SU-DHL-6 (cell line): ENCODE measurements at regions not wholly inside any gene's neighbourhood (a gene's known extent, or its start where the extent isn't known, plus 50 kb on each side); places are given as distances from the start of the nearest gene placed in this dataset.

ENCODE experiments used
- H2AFZ ChIP-seq: fragments of 200-600 bp; sonication (generic); 2 replicates; pipeline ENCODE4 v1.6.1; 2014; ENCODE audit warnings: low read depth, mild to moderate bottlenecking, moderate library complexity, mixed read lengths, antibody characterized with exemption, low read length; ENCODE audit not compliant: severe bottlenecking
- H3F3A ChIP-seq: fragments of 200-600 bp; shearing (Covaris generic); 2 replicates; pipeline ENCODE4 v1.6.0; 2016; ENCODE audit warnings: antibody characterized with exemption, mild to moderate bottlenecking; ENCODE audit not compliant: insufficient read depth
- H3K27ac ChIP-seq: fragments of 200-600 bp; sonication (generic); 2 replicates; pipeline ENCODE4 v1.5.1; 2016; ENCODE audit warnings: low read depth, mild to moderate bottlenecking, low read length, moderate library complexity, mixed read lengths
- H3K27me3 ChIP-seq: fragments of 200-600 bp; sonication (generic), shearing (Covaris generic); 2 replicates; pipeline ENCODE4 v1.6.0; 2014; ENCODE audit warnings: mild to moderate bottlenecking, low read length
- H3K36me3 ChIP-seq: fragments of 200-600 bp; sonication (generic); 2 replicates; pipeline ENCODE4 v1.6.1; 2014; ENCODE audit warnings: mild to moderate bottlenecking, low read length, mixed read lengths
- H3K4me2 ChIP-seq: fragments of 300-600, 200-600 bp; shearing (Covaris generic), sonication (generic); 2 replicates; pipeline ENCODE4 v1.6.0; 2014; ENCODE audit warnings: low read length, low read depth, mild to moderate bottlenecking; ENCODE audit not compliant: poor library complexity, severe bottlenecking
- H3K4me3 ChIP-seq: fragments of 200-600 bp; sonication (generic); 2 replicates; pipeline ENCODE4 v1.5.1; 2014; ENCODE audit warnings: antibody characterized with exemption, low read length, mild to moderate bottlenecking, mixed read lengths; ENCODE audit not compliant: insufficient read depth, poor library complexity, severe bottlenecking
- H3K79me2 ChIP-seq: fragments of 200-600 bp; sonication (generic); 2 replicates; pipeline ENCODE4 v1.6.1; 2014; ENCODE audit warnings: mild to moderate bottlenecking, low read length, moderate library complexity; ENCODE audit not compliant: insufficient read depth
- H3K9ac ChIP-seq: fragments of 200-600 bp; sonication (generic); 2 replicates; pipeline ENCODE4 v1.7.0; 2014; ENCODE audit warnings: mild to moderate bottlenecking, low read length
- H3K9me2 ChIP-seq: fragments of 200-600 bp; sonication (generic); replicated peaks from 2 replicates; pipeline ENCODE4 v1.6.1; 2014; ENCODE audit warnings: low read length; ENCODE audit not compliant: insufficient read depth
- H3K9me3 ChIP-seq: fragments of 200-600 bp; sonication (generic); 2 replicates; pipeline ENCODE4 v1.6.1; 2014; ENCODE audit warnings: low read length, mixed read lengths; ENCODE audit not compliant: insufficient read depth
- H4K20me1 ChIP-seq: fragments of 200-600 bp; sonication (generic); 2 replicates; pipeline ENCODE4 v1.6.1; 2014; ENCODE audit warnings: low read depth, mild to moderate bottlenecking, antibody characterized with exemption, low read length, moderate library complexity, mixed read lengths
- EZH2phosphoT487 ChIP-seq: fragments of 200-600 bp; sonication (generic), shearing (Covaris generic); conservative IDR thresholded peaks from 2 replicates; pipeline ENCODE4 v1.6.1; 2018; ENCODE audit warnings: mild to moderate bottlenecking, antibody characterized with exemption, low read length, moderate library complexity, mixed read lengths
- TF ChIP-seq, protein P1 (sequence below): fragments of 200-600 bp; sonication (generic); IDR thresholded peaks from one replicate; pipeline ENCODE4 v1.5.1; 2017; ENCODE audit warnings: antibody characterized with exemption, mild to moderate bottlenecking, low read length, moderate library complexity; ENCODE audit not compliant: insufficient read depth, poor library complexity, severe bottlenecking

DNA sequence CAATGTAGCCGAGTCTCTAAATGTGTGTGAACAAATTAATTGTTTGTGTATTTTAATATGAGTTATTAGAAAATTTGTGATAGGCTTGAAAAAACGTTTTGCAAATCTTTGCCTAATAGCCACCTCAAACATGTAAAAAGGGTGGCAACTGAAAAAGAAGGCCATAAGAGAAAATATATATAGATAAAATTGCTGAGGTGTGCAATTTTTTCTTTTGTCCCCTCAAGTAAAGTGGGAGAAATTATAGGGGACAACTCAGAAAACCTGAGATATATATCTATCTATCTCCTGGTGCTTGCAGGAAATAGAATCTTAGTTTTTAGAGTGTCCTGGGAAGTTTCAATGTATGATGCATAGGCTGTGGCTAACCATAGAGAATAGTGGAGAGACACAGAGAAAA, 201.4 kb upstream of the LRP1B start:
- no peak overlapping the region for H2AFZ ChIP-seq
- no peaks in the 10 kb centered on the region for H3K9me3 ChIP-seq
- H3K27me3 ChIP-seq: no peaks in the 10 kb centered on the region; the same call in 1 of the 2 replicates
- no peaks in the 10 kb centered on the region for H3K9me2 ChIP-seq
- no peaks in the 10 kb centered on the region for H4K20me1 ChIP-seq
- H3K36me3 ChIP-seq: no peaks in the 10 kb centered on the region
- no peaks in the 10 kb centered on the region for H3F3A ChIP-seq
- H3K4me2 ChIP-seq: no peak overlapping the region
- no peaks in the 10 kb centered on the region for H3K79me2 ChIP-seq
- H3K9ac ChIP-seq: no peak overlapping the region
- no peak overlapping the region for H3K4me3 ChIP-seq
- TF ChIP-seq EZH2phosphoT487: no peak
- TF ChIP-seq, protein P1, sequence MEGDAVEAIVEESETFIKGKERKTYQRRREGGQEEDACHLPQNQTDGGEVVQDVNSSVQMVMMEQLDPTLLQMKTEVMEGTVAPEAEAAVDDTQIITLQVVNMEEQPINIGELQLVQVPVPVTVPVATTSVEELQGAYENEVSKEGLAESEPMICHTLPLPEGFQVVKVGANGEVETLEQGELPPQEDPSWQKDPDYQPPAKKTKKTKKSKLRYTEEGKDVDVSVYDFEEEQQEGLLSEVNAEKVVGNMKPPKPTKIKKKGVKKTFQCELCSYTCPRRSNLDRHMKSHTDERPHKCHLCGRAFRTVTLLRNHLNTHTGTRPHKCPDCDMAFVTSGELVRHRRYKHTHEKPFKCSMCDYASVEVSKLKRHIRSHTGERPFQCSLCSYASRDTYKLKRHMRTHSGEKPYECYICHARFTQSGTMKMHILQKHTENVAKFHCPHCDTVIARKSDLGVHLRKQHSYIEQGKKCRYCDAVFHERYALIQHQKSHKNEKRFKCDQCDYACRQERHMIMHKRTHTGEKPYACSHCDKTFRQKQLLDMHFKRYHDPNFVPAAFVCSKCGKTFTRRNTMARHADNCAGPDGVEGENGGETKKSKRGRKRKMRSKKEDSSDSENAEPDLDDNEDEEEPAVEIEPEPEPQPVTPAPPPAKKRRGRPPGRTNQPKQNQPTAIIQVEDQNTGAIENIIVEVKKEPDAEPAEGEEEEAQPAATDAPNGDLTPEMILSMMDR: no peak
- no peak overlapping the region for H3K27ac ChIP-seq

DNA sequence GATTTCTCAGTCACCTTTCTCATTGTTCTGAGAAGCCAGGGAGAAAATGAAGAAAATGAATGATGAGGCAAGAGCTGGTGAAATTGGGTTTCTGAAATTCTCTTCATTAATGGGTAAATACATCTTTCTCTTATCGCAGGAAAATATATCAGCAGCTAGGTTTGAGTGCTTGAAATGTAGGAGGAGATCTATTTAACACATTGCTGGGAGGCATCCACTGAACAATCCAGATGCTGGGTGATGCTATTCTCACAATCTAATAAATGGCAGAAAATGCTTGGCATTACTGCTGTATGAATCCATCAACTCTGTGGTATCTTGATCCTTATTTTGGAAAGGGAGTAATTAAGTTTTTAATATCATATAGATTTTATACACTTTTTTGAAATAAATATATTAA, 199.6 kb upstream of the LRP1B start:
- H3K4me2 ChIP-seq: no peak overlapping the region
- H3F3A ChIP-seq: no peaks in the 10 kb centered on the region
- no peaks in the 10 kb centered on the region for H3K36me3 ChIP-seq
- no peaks in the 10 kb centered on the region for H3K9me3 ChIP-seq
- H3K9ac ChIP-seq: no peak overlapping the region
- no peaks in the 10 kb centered on the region for H4K20me1 ChIP-seq
- H3K4me3 ChIP-seq: no peak overlapping the region
- H3K79me2 ChIP-seq: no peaks in the 10 kb centered on the region
- TF ChIP-seq, protein P1: no peak
- no peak for TF ChIP-seq EZH2phosphoT487
- no peaks in the 10 kb centered on the region; the same call in 1 of the 2 replicates for H3K27me3 ChIP-seq
- H3K9me2 ChIP-seq: no peaks in the 10 kb centered on the region
- no peak overlapping the region for H2AFZ ChIP-seq
- H3K27ac ChIP-seq: no peak overlapping the region

DNA sequence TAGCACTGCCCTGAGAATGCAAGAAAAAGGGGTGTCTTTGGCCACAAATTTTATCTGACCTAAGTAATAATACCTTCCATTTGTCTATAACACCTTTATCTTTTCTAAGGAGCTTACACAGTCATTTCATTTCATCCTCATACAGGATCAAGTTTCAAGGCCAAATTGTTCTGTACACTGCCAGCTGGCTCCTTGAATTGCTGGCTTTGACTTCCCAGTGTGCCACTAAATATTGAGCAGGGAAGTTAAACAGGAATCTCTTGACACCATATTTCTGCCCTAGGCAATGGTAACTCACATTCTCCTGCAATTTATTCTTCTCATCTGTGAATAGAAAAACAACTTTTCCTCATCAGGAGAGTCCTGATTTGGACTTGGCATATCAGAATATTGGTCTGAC, 195.1 kb upstream of the LRP1B start:
- Histone ChIP-seq H3K9me3 (no peaks in the 10 kb centered on the region), H4K20me1 (no peaks in the 10 kb centered on the region), H3F3A (no peaks in the 10 kb centered on the region), H3K4me3 (no peak overlapping the region), H3K27me3 (no peaks in the 10 kb centered on the region; the same call in 1 of the 2 replicates), H3K9me2 (no peaks in the 10 kb centered on the region), H3K9ac (no peak overlapping the region), H3K36me3 (no peaks in the 10 kb centered on the region), H3K79me2 (no peaks in the 10 kb centered on the region), H3K4me2 (no peak overlapping the region), H2AFZ (no peak overlapping the region), H3K27ac (no peak overlapping the region)
- TF ChIP-seq, protein P1: no peak
- no peak for TF ChIP-seq EZH2phosphoT487
